ENCODE measurements at regions not wholly inside any gene's neighbourhood (a gene's known extent, or its start where the extent isn't known, plus 50 kb on each side); places are given as distances from the start of the nearest gene placed in this dataset.
"Not testable (repeated sequence)": the region's sequence is repeated elsewhere in the genome, so short reads cannot be mapped to it uniquely, and the experiment has no call there.

- no peak for DNase-seq (ENCODE audit: low read depth)
Observed at GRCh38 chr4:156408749-156409148, 455.1 kb upstream of the CTSO start.

GRCh38 chr4:156401371-156401770 is 447.7 kb upstream of the CTSO start:
- no peak for DNase-seq (ENCODE audit: low read depth)

GRCh38 chr4:156396534-156396933 is 442.9 kb upstream of the CTSO start:
- no peak for DNase-seq (ENCODE audit: low read depth)

GRCh38 chr4:156391325-156391653 is 437.6 kb upstream of the CTSO start:
- DNase-seq (ENCODE audit: low read depth): no peak

GRCh38 chr4:156390599-156391324 is 437.1 kb upstream of the CTSO start:
- DNase-seq (ENCODE audit: low read depth): peak; percentile 4

- DNase-seq (ENCODE audit: low read depth): peak; percentile 40
Observed at GRCh38 chr4:156388826-156389225, 435.2 kb upstream of the CTSO start.

- DNase-seq (ENCODE audit: low read depth): peak; percentile 69
Observed at GRCh38 chr4:156378033-156378665, 424.5 kb upstream of the CTSO start.

GRCh38 chr4:156377036-156377710 is 423.5 kb upstream of the CTSO start:
- peak; percentile 84 for DNase-seq (ENCODE audit: low read depth)

GRCh38 chr4:156374894-156375293 is 421.2 kb upstream of the CTSO start:
- DNase-seq (ENCODE audit: low read depth): no peak

- DNase-seq (ENCODE audit: low read depth): no peak
Observed at GRCh38 chr4:156374069-156374468, 420.4 kb upstream of the CTSO start.

- not testable (repeated sequence) for DNase-seq (ENCODE audit: low read depth)
Observed at GRCh38 chr4:156367502-156367901, 413.8 kb upstream of the CTSO start.

- peak; percentile 73 for DNase-seq (ENCODE audit: low read depth)
Observed at GRCh38 chr4:156362581-156362980, 408.9 kb upstream of the CTSO start.

- peak; percentile 80 for DNase-seq (ENCODE audit: low read depth)
Observed at GRCh38 chr4:156347412-156348075, 393.9 kb upstream of the CTSO start.

- DNase-seq (ENCODE audit: low read depth): peak; percentile 21
Observed at GRCh38 chr4:156346959-156347385, 393.3 kb upstream of the CTSO start.

- DNase-seq (ENCODE audit: low read depth): no peak
Observed at GRCh38 chr4:156344397-156344796, 390.7 kb upstream of the CTSO start.

- peak; percentile 36 for DNase-seq (ENCODE audit: low read depth)
Observed at GRCh38 chr4:156336511-156336910, 382.8 kb upstream of the CTSO start.

GRCh38 chr4:156335721-156336120 is 382.1 kb upstream of the CTSO start:
- peak; percentile 20 for DNase-seq (ENCODE audit: low read depth)

- DNase-seq (ENCODE audit: low read depth): no peak
Observed at GRCh38 chr4:156330436-156331031, 376.9 kb upstream of the CTSO start.

- peak; percentile 45 for DNase-seq (ENCODE audit: low read depth)
Observed at GRCh38 chr4:156329779-156330178, 376.1 kb upstream of the CTSO start.

- no peak for DNase-seq (ENCODE audit: low read depth)
Observed at GRCh38 chr4:156328882-156329281, 375.2 kb upstream of the CTSO start.

- DNase-seq (ENCODE audit: low read depth): no peak
Observed at GRCh38 chr4:156326246-156326645, 372.6 kb upstream of the CTSO start.

- DNase-seq (ENCODE audit: low read depth): peak; percentile 88
Observed at GRCh38 chr4:156322592-156322991, 368.9 kb upstream of the CTSO start.
